ENCODE measurements at regions not wholly inside any gene's neighbourhood (a gene's known extent, or its start where the extent isn't known, plus 50 kb on each side); places are given as distances from the start of the nearest gene placed in this dataset.

DNA sequence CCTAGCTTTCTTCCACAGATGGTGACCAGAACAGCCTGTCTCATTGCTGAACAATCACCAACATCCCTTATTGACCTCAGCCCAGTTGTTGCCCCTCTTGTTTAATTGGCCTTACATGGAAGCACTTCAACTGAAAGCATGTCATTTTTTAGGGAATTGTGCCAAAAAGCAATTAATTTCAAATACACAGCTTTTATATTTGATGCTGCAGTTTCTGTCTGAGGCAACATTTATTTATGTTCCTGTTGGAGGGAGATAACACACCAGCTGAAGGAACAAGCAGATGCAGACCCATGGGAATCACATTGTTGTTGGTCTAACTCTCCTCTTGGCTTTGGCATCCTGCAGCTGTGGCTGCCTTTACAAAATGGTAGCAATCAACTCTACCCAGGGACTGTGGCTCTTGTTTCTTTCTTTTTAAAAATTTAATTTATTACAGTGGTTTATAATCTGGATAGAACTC, 498.1 kb upstream of the RGMA start:
- Mint-ChIP-seq H3K4me1 (ENCODE audit: low read depth) (no peaks in the 10 kb centered on the region), H3K27me3 (peaks cover 6% of the 10 kb centered on the region), H3K36me3 (no peaks in the 10 kb centered on the region), H3K9me3 (no peaks in the 10 kb centered on the region), H3K4me3 (no peak overlapping the region), H3K27ac (no peak overlapping the region)
- POLR2A ChIA-PET: no interaction called here
- CTCF ChIA-PET: no interaction called here
- no peak for DNase-seq
- intact Hi-C loops (cut with micrococcal nuclease): no loop called here

- Mint-ChIP-seq H3K27ac (no peak overlapping the region), H3K4me1 (ENCODE audit: low read depth) (no peaks in the 10 kb centered on the region), H3K9me3 (no peaks in the 10 kb centered on the region), H3K27me3 (peaks cover 6% of the 10 kb centered on the region), H3K4me3 (no peak overlapping the region), H3K36me3 (no peaks in the 10 kb centered on the region)
- ChIA-PET CTCF (interaction anchor here (0.6 kb wide), 1 partner anchor 1258 kb away, joined by 7 read pairs; no protein-coding TSS in a partner anchor), POLR2A (no interaction called here)
- DNase-seq: no peak
- intact Hi-C loops (cut with micrococcal nuclease): no loop called here
Observed at GRCh38 chr15:93585012-93585411, 496.0 kb upstream of the RGMA start.

GRCh38 chr15:93583968-93584367, 495.0 kb upstream of the RGMA start:
- no peak overlapping the region for H3K27ac Mint-ChIP-seq

DNA sequence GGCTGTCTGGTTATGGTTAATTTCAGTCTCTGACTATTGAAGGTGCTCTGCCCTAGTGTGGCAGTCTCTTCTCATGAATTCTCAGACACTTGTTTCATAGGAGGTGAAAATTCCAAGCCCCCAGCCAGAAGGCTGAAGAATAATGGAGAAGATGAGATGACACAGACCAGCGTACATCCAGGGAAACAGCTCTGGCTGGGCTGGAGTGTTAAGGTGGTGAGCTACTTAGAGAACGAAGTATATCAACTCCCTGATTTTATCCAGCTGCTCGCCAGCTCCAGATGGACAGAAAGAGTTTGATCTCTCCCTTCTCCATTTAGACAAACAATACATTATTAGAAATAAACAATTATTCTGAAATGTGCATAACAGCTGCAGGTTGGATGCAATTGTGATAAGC, 494.5 kb upstream of the RGMA start:
- Mint-ChIP-seq H3K9me3 (peaks cover 5% of the 10 kb centered on the region), H3K27ac (no peak overlapping the region), H3K4me1 (ENCODE audit: low read depth) (no peaks in the 10 kb centered on the region), H3K4me3 (no peak overlapping the region), H3K36me3 (no peaks in the 10 kb centered on the region), H3K27me3 (peaks cover 6% of the 10 kb centered on the region)
- intact Hi-C loops (cut with micrococcal nuclease): no loop called here
- ChIA-PET CTCF (no interaction called here), POLR2A (no interaction called here)
- DNase-seq: no peak

More at GRCh38 chr15:93583968-93584367, 495.0 kb upstream of the RGMA start:
- Mint-ChIP-seq H3K4me3 (no peak overlapping the region), H3K4me1 (ENCODE audit: low read depth) (no peaks in the 10 kb centered on the region), H3K36me3 (no peaks in the 10 kb centered on the region), H3K9me3 (peaks cover 5% of the 10 kb centered on the region), H3K27me3 (peaks cover 6% of the 10 kb centered on the region)
- no peak for DNase-seq
- intact Hi-C loops (cut with micrococcal nuclease): no loop called here
- CTCF ChIA-PET: no interaction called here
- POLR2A ChIA-PET: no interaction called here

DNA sequence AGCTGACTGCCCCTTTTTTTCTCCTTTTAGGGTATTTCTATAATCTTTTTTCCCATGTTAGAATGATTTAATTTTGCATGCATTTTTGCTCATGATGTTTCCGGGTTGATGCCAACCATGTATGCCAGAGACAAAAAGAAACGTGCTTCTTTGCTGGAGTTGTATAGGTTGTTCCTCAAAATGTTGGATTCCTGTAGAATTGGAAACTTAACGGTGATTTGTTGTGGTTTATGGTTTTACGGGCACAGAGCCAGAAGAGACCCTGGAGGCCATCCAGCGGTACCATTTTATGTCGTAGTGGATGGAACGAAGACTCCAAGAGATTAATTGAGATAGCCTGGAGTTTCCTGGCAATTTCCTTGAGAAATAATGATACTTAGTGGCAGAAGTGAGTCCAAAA, 481.5 kb upstream of the RGMA start:
- no peaks in the 10 kb centered on the region for H3K27me3 Mint-ChIP-seq
- intact Hi-C loops (cut with micrococcal nuclease): no loop called here
- POLR2A ChIA-PET: no interaction called here
- H3K27ac Mint-ChIP-seq: no peak overlapping the region
- H3K4me3 Mint-ChIP-seq: no peak overlapping the region
- H3K4me1 Mint-ChIP-seq (ENCODE audit: low read depth): no peaks in the 10 kb centered on the region
- no peaks in the 10 kb centered on the region for H3K36me3 Mint-ChIP-seq
- CTCF ChIA-PET: interaction anchor here (1.0 kb wide), 1 partner anchor 46 kb away, joined by 3 read pairs; no protein-coding TSS in a partner anchor
- no peaks in the 10 kb centered on the region for H3K9me3 Mint-ChIP-seq
- no peak for DNase-seq

DNA sequence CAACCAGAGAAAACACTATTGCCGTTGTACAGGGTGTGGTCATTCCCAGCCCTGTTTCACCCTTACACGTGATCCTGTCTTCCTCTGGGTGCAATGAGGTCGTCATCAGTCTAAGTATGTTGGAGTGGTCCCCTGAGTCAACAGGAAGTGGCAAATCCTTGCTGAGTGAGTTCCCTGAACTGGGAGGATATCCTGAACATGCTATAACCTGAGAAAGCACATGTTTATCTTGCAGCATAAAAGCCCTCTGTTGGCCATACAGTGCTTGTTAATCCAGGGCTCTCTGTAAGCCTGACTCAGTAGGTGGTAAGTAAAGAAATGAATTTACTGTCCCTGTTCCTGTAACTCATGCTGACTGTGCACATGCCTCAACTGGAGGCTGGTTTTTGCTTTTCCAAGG, 477.8 kb upstream of the RGMA start:
- intact Hi-C loops (cut with micrococcal nuclease): no loop called here
- no peak for DNase-seq
- Mint-ChIP-seq H3K36me3 (no peaks in the 10 kb centered on the region), H3K27ac (no peak overlapping the region), H3K9me3 (no peaks in the 10 kb centered on the region), H3K4me1 (ENCODE audit: low read depth) (no peaks in the 10 kb centered on the region), H3K4me3 (no peak overlapping the region), H3K27me3 (no peaks in the 10 kb centered on the region)
- ChIA-PET POLR2A (no interaction called here), CTCF (no interaction called here)

DNA sequence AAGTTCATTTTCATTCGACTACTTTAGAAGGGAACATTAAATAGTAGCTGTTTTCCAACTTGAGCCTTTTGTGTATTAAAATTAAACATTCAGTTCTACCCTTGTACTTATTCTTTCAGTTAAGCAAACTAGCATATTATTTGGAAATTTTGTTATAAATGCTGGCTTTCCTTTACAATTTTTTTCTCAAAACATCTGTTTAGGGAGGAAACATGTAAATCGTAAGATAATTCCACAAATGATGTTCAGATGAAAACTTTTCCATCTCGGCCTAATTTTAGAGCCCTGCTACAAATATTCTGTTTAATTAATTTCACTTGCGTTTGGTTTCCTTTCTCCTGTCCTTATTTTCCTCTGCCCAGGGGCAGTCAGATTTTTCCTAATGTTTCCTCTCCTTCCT, 476.2 kb upstream of the RGMA start:
- no peaks in the 10 kb centered on the region for H3K27me3 Mint-ChIP-seq
- intact Hi-C loops (cut with micrococcal nuclease): no loop called here
- POLR2A ChIA-PET: no interaction called here
- no peaks in the 10 kb centered on the region for H3K4me1 Mint-ChIP-seq (ENCODE audit: low read depth)
- no peaks in the 10 kb centered on the region for H3K9me3 Mint-ChIP-seq
- no peak overlapping the region for H3K4me3 Mint-ChIP-seq
- no peaks in the 10 kb centered on the region for H3K36me3 Mint-ChIP-seq
- no peak overlapping the region for H3K27ac Mint-ChIP-seq
- DNase-seq: no peak
- CTCF ChIA-PET: no interaction called here

DNA sequence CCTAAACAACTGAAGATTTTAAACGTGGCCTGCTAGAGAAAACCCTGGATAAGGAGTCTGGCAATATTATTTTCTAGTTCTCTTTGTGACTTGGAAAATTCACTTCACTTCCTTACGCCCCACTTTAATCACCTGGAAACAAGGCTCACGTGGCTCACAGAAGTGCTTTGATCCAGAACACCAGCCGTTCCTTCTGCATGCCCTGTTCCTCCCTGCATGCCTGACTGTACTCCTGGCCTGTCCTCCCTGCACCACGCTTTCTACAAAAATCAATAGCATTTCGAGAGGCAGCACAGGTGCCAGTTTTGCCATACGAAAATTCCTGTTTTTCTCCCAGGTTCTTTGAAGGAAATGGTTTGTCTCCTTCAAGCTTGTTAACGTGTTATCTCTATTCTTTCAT, 474.2 kb upstream of the RGMA start:
- H3K36me3 Mint-ChIP-seq: no peaks in the 10 kb centered on the region
- no peak for DNase-seq
- no peak overlapping the region for H3K27ac Mint-ChIP-seq
- intact Hi-C loops (cut with micrococcal nuclease): no loop called here
- ChIA-PET POLR2A (no interaction called here), CTCF (no interaction called here)
- H3K9me3 Mint-ChIP-seq: no peaks in the 10 kb centered on the region
- no peaks in the 10 kb centered on the region for H3K4me1 Mint-ChIP-seq (ENCODE audit: low read depth)
- H3K27me3 Mint-ChIP-seq: peaks cover 2% of the 10 kb centered on the region
- no peak overlapping the region for H3K4me3 Mint-ChIP-seq

DNA sequence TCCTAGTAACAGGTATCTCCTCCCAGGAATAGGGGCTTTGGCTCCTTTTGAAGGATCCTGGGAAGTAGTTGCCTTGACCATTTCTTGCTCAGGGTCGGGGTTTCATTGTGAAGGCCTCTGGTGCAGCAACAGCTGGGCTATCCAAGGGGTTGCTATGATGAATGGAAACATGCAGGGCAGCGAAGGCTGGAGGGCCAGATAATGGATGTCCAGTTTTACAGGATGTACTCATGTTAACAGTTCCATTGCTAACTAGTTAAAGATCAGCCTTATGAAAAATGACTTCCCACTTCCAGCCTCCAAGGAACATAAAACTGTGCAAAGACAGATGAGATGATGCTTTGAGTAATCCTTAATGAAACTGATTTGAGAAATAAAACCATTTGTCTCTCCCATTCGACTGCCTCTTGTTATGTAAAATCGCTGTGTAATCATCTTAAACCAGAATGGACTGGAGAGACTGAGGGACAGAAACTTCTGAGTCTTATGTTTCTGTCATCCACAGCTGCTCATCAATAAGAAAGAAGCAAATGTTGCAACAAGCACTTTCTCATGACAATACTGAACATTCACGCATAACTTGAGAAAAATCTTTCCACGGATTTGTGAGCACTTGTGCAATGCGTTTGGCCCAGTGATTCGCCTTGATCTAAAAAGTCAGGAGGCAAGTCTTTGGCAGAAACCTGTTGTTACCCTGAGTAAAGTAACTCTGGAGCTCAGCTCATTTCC, 473.5 kb upstream of the RGMA start:
- Mint-ChIP-seq H3K27ac (no peak overlapping the region), H3K4me1 (ENCODE audit: low read depth) (no peaks in the 10 kb centered on the region), H3K9me3 (no peaks in the 10 kb centered on the region), H3K36me3 (no peaks in the 10 kb centered on the region), H3K4me3 (no peak overlapping the region), H3K27me3 (peaks cover 2% of the 10 kb centered on the region)
- intact Hi-C loops (cut with micrococcal nuclease): no loop called here
- CTCF ChIA-PET: no interaction called here
- POLR2A ChIA-PET: no interaction called here
- no peak for DNase-seq

DNA sequence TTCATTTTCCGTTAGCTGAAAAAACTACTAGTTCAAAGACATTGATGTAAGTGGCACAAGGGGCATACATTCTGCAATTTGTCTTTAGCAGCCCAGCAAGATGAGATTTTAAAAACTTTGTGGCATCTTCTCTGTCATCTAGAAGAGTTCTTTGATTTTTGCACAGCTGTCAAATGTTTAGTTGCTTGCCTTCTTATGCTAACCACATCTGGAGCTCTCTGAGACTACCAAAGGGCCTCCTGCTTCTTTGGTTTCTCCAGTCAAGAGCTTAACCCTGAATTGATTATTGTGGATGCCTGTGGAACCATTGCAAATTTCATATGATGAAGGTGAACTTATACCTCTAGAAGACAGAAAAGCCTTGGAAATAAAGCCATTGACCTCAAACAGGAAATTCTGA, 468.7 kb upstream of the RGMA start:
- intact Hi-C loops (cut with micrococcal nuclease): no loop called here
- ChIA-PET POLR2A (no interaction called here), CTCF (no interaction called here)
- no peak overlapping the region for H3K27ac Mint-ChIP-seq
- no peaks in the 10 kb centered on the region for H3K9me3 Mint-ChIP-seq
- peaks cover 2% of the 10 kb centered on the region for H3K27me3 Mint-ChIP-seq
- DNase-seq: no peak
- H3K4me3 Mint-ChIP-seq: no peak overlapping the region
- H3K36me3 Mint-ChIP-seq: no peaks in the 10 kb centered on the region
- H3K4me1 Mint-ChIP-seq (ENCODE audit: low read depth): no peaks in the 10 kb centered on the region

- H3K27me3 Mint-ChIP-seq: peaks cover 7% of the 10 kb centered on the region
- DNase-seq: no peak
- H3K4me1 Mint-ChIP-seq (ENCODE audit: low read depth): no peaks in the 10 kb centered on the region
- no peak overlapping the region for H3K27ac Mint-ChIP-seq
- H3K36me3 Mint-ChIP-seq: no peaks in the 10 kb centered on the region
- no peaks in the 10 kb centered on the region for H3K9me3 Mint-ChIP-seq
- no peak overlapping the region for H3K4me3 Mint-ChIP-seq
- ChIA-PET POLR2A (no interaction called here), CTCF (no interaction called here)
- intact Hi-C loops (cut with micrococcal nuclease): no loop called here
Observed at GRCh38 chr15:93553167-93553935, 464.3 kb upstream of the RGMA start.

DNA sequence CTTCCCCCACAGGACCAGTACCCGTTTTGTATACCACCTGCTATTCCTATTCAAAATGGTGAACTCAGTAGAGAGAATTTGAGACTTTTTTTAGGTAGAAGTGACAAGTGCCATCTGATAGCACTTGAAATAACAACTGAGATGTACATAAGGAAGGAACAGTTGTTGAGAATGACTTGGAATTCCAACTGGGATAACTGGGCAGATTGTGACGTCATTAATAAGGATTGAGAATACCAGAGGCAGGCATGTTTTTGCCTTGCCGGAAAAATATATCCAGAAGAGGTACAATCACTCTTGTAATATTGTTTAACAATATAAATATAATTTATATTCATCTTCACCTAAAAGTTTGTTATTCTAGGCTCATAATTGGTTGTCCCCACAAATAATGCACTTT, 454.1 kb upstream of the RGMA start:
- no peak for DNase-seq
- intact Hi-C loops (cut with micrococcal nuclease): no loop called here
- Mint-ChIP-seq H3K27ac (no peak overlapping the region), H3K36me3 (no peaks in the 10 kb centered on the region), H3K4me1 (ENCODE audit: low read depth) (no peaks in the 10 kb centered on the region), H3K27me3 (peaks cover 5% of the 10 kb centered on the region), H3K9me3 (peaks cover 3% of the 10 kb centered on the region), H3K4me3 (no peak overlapping the region)
- ChIA-PET CTCF (no interaction called here), POLR2A (no interaction called here)

- DNase-seq: no peak
- Mint-ChIP-seq H3K27ac (no peak overlapping the region), H3K27me3 (peaks cover 4% of the 10 kb centered on the region), H3K4me3 (no peak overlapping the region), H3K9me3 (no peaks in the 10 kb centered on the region), H3K4me1 (ENCODE audit: low read depth) (no peaks in the 10 kb centered on the region), H3K36me3 (no peaks in the 10 kb centered on the region)
- intact Hi-C loops (cut with micrococcal nuclease): no loop called here
- ChIA-PET CTCF (no interaction called here), POLR2A (no interaction called here)
Observed at GRCh38 chr15:93527374-93528050, 438.5 kb upstream of the RGMA start.
